Duodenal mucosa (tissue), 2 donors: ENCODE measurements at regions not wholly inside any gene's neighbourhood (a gene's known extent, or its start where the extent isn't known, plus 50 kb on each side); places are given as distances from the start of the nearest gene placed in this dataset.
A peak's percentile ranks its signal among the peaks of the same experiment; 100 is the strongest.
"Not testable (repeated sequence)": the region's sequence is repeated elsewhere in the genome, so short reads cannot be mapped to it uniquely, and the experiment has no call there.

Experiments used
- H3K27ac ChIP-seq: one replicate; pipeline ENCODE4 v1.7.0; 2013; ENCODE audit warnings: low read depth, low read length
- H3K27me3 ChIP-seq, 2 donors: one replicate each; pipeline ENCODE4 v1.7.0; 2013; ENCODE audit warnings: low read length in 2 of 2, control low read depth in 1 of 2; ENCODE audit not compliant: insufficient read depth in 2 of 2, control insufficient read depth in 1 of 2
- H3K36me3 ChIP-seq, 2 donors: one replicate each; pipeline ENCODE4 v1.7.0; 2013; ENCODE audit warnings: low read length in 2 of 2, control low read depth in 1 of 2; ENCODE audit not compliant: insufficient read depth in 2 of 2, control insufficient read depth in 1 of 2
- H3K4me1 ChIP-seq, 2 donors: one replicate each; pipeline ENCODE4 v1.7.0; 2013; ENCODE audit warnings: low read length in 2 of 2, control low read depth in 1 of 2; ENCODE audit not compliant: insufficient read depth in 2 of 2, control insufficient read depth in 1 of 2
- H3K4me3 ChIP-seq, 2 donors: one replicate each; pipeline ENCODE4 v1.7.0; 2013; ENCODE audit warnings: low read length in 2 of 2, low read depth in 1 of 2
- H3K9ac ChIP-seq, 2 donors: one replicate each; pipeline ENCODE4 v1.7.0; 2013; ENCODE audit warnings: low read length in 2 of 2, low read depth in 1 of 2
- H3K9me3 ChIP-seq, 2 donors: one replicate each; pipeline ENCODE4 v1.7.0; 2013; ENCODE audit warnings: low read length in 2 of 2, control low read depth in 1 of 2; ENCODE audit not compliant: control insufficient read depth in 1 of 2

DNA sequence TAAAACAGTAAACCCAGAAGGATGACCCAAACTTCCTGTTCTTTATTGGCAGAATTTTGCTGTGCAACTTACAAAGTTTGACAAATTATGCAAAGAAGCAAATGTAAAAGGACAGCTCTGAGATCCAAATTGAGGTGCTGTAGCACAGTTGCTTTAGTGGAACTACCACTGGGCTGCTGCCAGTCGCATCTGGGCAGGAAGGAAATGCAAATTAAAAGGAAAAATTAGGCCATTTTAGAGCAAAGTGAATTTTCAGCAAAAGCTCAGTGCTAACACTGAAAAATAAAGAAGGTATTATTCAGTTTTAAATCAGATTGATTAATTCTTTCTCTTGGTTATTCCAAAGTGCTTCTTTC is 104.5 kb downstream of the ZMAT3 start:
- Histone ChIP-seq H3K4me3 (peak overlapping the region in 1 of 2 donors; percentile 22), H3K36me3 (no peaks in the 10 kb centered on the region), H3K9ac (no peak overlapping the region)

DNA sequence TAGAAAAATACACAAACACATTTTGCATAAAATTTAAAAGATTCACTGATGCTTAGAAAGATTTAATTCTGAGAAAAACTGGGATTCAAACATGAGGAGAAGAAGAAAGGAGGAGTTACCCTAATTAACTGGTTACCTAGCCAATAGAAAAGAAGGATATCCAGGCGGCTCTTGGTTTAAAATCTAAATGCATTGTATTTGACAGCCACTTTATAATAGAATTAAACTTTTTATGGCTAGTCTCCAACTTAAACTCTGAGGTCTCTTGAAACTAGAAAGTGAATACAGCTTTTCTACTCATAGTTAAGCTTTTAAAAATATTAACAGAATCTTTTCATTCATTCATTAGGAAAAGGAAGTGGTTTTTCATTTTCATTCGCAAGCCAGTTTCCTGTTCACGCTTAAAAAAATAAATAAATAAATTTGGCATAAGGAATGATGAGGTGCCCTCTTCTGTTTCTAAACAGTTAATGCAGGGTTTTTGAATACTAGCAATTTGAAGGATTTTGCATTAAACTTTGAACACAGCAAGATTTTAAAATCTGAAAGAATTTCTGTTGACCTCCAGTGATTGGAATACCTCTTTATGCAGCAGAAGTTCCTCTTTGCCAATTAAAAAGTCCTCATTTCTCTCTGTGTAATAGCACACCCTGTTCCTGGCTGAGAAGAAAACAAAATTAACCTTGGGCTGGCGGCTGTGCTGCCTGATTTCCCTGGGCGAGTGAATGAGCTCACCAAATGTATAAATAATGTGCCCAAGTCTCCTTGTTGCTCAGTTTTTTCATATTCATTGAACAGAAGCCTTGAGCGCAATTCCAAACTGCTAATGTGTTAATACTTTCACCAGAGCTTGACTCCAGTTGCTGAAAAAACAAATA is 105.1 kb downstream of the ZMAT3 start:
- Histone ChIP-seq H3K36me3 (no peaks in the 10 kb centered on the region), H3K27me3 (no peaks in the 10 kb centered on the region), H3K9ac (no peak overlapping the region), H3K4me1 (peaks cover 5 to 7% of the 10 kb centered on the region in 2 donors), H3K4me3 (peak overlapping the region in 1 of 2 donors; percentile 22), H3K9me3 (no peaks in the 10 kb centered on the region), H3K27ac (no peak overlapping the region)

More for the DNA sequence above, 104.5 kb downstream of the ZMAT3 start:
- H3K27me3 ChIP-seq = no peaks in the 10 kb centered on the region
- peaks cover 5 to 7% of the 10 kb centered on the region in 2 donors for H3K4me1 ChIP-seq
- H3K9me3 ChIP-seq = no peaks in the 10 kb centered on the region
- no peak overlapping the region for H3K27ac ChIP-seq

DNA sequence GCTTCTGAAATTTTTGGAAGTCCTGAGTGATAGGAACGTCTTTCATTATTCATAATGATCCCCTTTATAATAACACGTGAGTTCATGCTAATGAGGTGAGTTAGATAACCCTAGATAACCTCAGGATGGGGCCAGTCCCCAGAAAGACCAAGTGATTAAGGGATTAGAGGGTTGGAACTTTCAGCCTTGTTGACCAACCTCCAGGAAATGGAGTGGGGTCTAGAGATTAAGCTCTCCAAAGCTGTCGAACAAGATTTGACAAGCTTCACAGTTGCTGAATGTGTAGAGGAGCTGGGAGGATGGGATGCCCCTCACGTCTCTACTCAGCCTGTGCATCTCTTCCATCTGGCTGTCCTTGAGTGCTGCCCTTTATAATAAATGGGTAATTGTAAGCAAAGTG is 107.1 kb downstream of the ZMAT3 start:
- H3K4me1 ChIP-seq = peaks cover 5 to 7% of the 10 kb centered on the region in 2 donors
- no peak overlapping the region for H3K4me3 ChIP-seq
- H3K27ac ChIP-seq = no peak overlapping the region
- H3K36me3 ChIP-seq = no peaks in the 10 kb centered on the region
- no peaks in the 10 kb centered on the region for H3K9me3 ChIP-seq
- H3K9ac ChIP-seq = no peak overlapping the region
- H3K27me3 ChIP-seq = no peaks in the 10 kb centered on the region

DNA sequence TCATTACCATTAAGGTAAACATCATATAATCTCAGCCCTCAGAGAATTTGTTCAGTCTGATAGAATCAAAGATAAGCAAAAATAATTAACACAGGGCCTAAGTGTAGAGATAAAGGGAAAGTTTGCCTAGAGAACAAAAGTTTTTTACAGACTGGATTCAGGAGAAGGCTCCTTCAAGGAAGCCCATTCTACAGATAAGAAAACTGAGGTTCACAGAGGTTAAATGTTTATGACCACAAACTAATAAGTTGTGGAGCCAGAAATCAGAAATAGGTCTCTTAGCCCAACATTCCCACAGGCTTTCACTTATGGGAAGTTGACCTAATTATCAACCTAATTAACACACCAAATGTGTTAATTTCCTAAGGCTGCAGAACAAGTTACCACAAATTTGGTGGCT is 110.7 kb downstream of the ZMAT3 start:
- no peak overlapping the region for H3K4me3 ChIP-seq

DNA sequence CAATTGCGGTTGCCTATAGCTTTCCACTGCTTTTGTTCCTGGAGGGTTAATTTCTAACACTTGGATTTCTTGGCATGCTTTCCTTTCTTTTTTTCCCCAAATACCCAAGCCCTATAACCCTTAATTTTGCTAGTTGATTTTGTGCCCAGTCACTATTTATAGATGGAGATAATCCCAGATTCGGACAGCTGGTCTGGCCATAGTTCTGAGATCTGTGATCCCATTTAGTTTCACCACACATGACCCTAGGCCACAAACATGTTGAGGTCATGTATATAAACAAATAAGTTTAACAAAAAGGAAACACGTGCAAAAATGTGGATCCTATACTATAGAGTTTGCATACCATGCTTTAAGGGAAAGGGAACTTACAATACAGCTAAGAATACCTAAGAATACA is 111.4 kb downstream of the ZMAT3 start:
- no peaks in the 10 kb centered on the region for H3K36me3 ChIP-seq
- H3K27ac ChIP-seq = no peak overlapping the region
- no peaks in the 10 kb centered on the region for H3K9me3 ChIP-seq
- H3K4me1 ChIP-seq = no peaks in the 10 kb centered on the region
- no peak overlapping the region for H3K4me3 ChIP-seq
- H3K27me3 ChIP-seq = no peaks in the 10 kb centered on the region
- H3K9ac ChIP-seq = no peak overlapping the region

More for the DNA sequence above, 110.7 kb downstream of the ZMAT3 start:
- no peak overlapping the region for H3K27ac ChIP-seq
- H3K36me3 ChIP-seq = no peaks in the 10 kb centered on the region
- H3K9me3 ChIP-seq = no peaks in the 10 kb centered on the region
- no peaks in the 10 kb centered on the region for H3K4me1 ChIP-seq
- H3K27me3 ChIP-seq = no peaks in the 10 kb centered on the region
- no peak overlapping the region for H3K9ac ChIP-seq

DNA sequence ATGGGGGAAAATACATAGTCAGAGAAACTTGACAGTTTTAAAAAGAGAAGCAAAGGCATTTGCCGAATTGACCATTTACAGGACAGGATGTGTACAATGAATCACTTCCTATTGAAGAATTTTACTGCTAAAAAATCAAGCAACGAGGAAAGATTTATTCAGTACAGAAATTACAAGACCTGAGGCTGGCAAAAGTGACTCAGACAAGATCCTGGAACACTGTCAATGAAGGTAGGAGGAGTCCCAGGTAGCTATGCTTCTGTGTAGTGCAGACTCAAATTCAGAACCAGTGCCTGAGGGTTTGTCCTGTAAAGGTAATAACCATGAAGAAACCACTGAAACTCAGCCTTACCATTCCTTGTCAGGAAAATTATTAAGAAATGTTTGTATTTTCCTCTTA is 120.9 kb downstream of the ZMAT3 start:
- no peaks in the 10 kb centered on the region for H3K36me3 ChIP-seq
- no peak overlapping the region for H3K4me3 ChIP-seq
- H3K4me1 ChIP-seq = no peaks in the 10 kb centered on the region
- H3K9me3 ChIP-seq = no peaks in the 10 kb centered on the region
- no peaks in the 10 kb centered on the region for H3K27me3 ChIP-seq
- H3K27ac ChIP-seq = no peak overlapping the region
- H3K9ac ChIP-seq = no peak overlapping the region

DNA sequence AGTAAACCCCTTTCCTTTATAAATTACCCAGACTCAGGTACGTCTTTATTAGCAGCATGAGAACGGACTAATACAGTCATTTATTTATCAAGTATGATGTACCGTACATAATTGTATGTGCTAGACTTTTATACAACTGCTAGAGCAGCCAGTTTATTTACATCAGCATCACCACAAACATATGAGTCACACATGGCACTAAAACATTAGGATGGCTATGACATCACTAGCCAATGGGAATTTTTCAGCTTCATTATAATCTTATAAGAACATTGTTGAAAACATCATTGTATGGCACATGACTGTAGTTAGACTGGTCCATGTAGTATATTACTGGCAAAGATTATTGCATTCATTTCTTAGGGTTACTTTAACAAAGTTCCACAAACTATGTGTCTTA is 121.7 kb downstream of the ZMAT3 start:
- Histone ChIP-seq H3K27me3 (no peaks in the 10 kb centered on the region), H3K9ac (no peak overlapping the region), H3K36me3 (no peaks in the 10 kb centered on the region), H3K9me3 (no peaks in the 10 kb centered on the region), H3K4me1 (no peaks in the 10 kb centered on the region), H3K4me3 (no peak overlapping the region), H3K27ac (no peak overlapping the region)

DNA sequence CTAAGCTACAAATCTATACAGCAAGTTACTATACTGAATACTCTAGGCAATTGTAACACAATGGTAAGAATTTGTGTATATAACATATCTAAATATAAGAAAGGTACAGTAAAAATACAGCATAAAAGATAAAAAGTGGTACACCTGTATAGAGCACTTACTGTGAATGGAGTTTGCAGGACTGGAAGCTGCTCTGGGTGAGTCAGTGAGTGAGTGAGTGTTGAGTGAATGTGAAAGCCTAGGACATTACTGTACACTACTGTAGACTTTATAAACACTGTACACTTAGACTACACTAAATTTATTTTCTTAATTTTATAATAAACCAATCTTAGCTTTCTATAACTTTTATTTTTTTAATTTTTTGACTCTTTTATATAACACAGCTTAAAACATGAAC is 123.1 kb downstream of the ZMAT3 start:
- Histone ChIP-seq H3K36me3 (no peaks in the 10 kb centered on the region), H3K27me3 (no peaks in the 10 kb centered on the region), H3K9ac (no peak overlapping the region), H3K4me1 (no peaks in the 10 kb centered on the region), H3K27ac (no peak overlapping the region), H3K4me3 (no peak overlapping the region), H3K9me3 (no peaks in the 10 kb centered on the region)

DNA sequence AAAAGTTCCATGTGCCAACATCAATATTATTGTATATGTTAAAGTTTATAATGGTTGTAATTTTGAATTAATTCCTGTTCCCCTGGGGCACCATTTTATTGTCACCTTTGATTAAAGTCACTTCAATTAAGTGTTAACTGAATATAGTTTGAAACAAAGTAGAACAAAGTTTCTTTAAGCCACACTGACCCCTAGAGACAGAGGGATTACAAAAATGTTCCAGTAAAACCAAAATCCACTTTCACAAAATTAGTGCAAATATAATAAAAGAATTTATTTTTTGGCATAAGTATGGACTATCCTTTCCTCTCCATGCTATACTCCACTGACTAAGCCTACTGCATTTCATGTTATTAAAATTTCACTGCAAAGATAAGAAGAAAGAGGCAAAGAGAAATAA is 123.9 kb downstream of the ZMAT3 start:
- Histone ChIP-seq H3K4me1 (no peaks in the 10 kb centered on the region), H3K4me3 (no peak overlapping the region), H3K36me3 (no peaks in the 10 kb centered on the region), H3K27me3 (no peaks in the 10 kb centered on the region), H3K9me3 (peaks cover 0 to 2% of the 10 kb centered on the region in 2 donors), H3K27ac (no peak overlapping the region), H3K9ac (no peak overlapping the region)

DNA sequence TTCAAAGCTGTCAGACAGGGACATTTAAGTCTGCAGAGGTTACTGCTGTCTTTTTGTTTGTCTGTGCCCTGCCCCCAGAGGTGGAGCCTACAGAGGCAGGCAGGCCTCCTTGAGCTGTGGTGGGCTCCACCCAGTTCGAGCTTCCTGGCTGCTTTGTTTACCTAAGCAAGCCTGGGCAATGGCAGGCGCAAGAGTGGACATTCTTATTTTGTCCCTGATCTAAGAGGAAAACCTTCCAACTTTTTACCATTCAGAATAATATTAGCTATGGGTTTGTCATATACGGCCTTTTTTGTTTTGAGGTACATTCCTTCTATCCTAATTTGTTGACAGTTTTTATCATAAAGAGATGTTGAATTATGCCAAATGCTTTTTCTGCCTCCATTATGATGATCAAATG is 129.3 kb downstream of the ZMAT3 start:
- H3K9ac ChIP-seq, H3K27ac ChIP-seq, H3K4me3 ChIP-seq, H3K27me3 ChIP-seq, H3K36me3 ChIP-seq, H3K9me3 ChIP-seq, H3K4me1 ChIP-seq: not testable (repeated sequence)
